22Rv1 (cell line): ENCODE measurements at regions not wholly inside any gene's neighbourhood (a gene's known extent, or its start where the extent isn't known, plus 50 kb on each side); places are given as distances from the start of the nearest gene placed in this dataset.

Experiments
- H3K27ac ChIP-seq: fragments of 450-650 bp; 2 replicates; pipeline ENCODE4 v1.5.1; 2017
- CTCF ChIP-seq: fragments of 450-650 bp; IDR thresholded peaks from 2 replicates; pipeline ENCODE4 v1.5.1; 2017; ENCODE audit warnings: mild to moderate bottlenecking
- ZFX ChIP-seq: fragments of 450-650 bp; IDR thresholded peaks from 2 replicates; pipeline ENCODE4 v1.6.1; 2017; ENCODE audit warnings: antibody characterized with exemption, borderline replicate concordance

GRCh38 chr10:81280497-81281479 lies 594.2 kb upstream of the NRG3 start:
- no peak for TF ChIP-seq CTCF
- no peak for TF ChIP-seq ZFX
- H3K27ac ChIP-seq: no peak overlapping the region

- TF ChIP-seq CTCF: no peak
- H3K27ac ChIP-seq: no peak overlapping the region
Observed at GRCh38 chr10:81288544-81288943, 586.5 kb upstream of the NRG3 start.

GRCh38 chr10:81297292-81297691 lies 577.7 kb upstream of the NRG3 start:
- no peak for TF ChIP-seq CTCF
- TF ChIP-seq ZFX: no peak
- no peak overlapping the region for H3K27ac ChIP-seq

- TF ChIP-seq ZFX (no peak), CTCF (no peak)
- no peak overlapping the region for H3K27ac ChIP-seq
Observed at GRCh38 chr10:81303656-81304055, 571.3 kb upstream of the NRG3 start.

GRCh38 chr10:81306971-81307782 lies 567.8 kb upstream of the NRG3 start:
- TF ChIP-seq CTCF: no peak
- TF ChIP-seq ZFX: no peak

GRCh38 chr10:81309041-81309552 lies 565.9 kb upstream of the NRG3 start:
- H3K27ac ChIP-seq: no peak overlapping the region
- TF ChIP-seq CTCF (no peak), ZFX (no peak)

More at GRCh38 chr10:81306971-81307782, 567.8 kb upstream of the NRG3 start:
- H3K27ac ChIP-seq: no peak overlapping the region
